GM23248 (cell line): ENCODE measurements at regions not wholly inside any gene's neighbourhood (a gene's known extent, or its start where the extent isn't known, plus 50 kb on each side); places are given as distances from the start of the nearest gene placed in this dataset.

Source experiments
- DNase-seq: peaks from one replicate; pipeline ENCODE4 v3.0.0-alpha.2; 2015
- H2AFZ ChIP-seq: fragments of 200-600 bp; sonication (generic); 2 replicates; pipeline ENCODE4 v1.6.1; 2016; ENCODE audit warnings: antibody characterized with exemption
- H3F3A ChIP-seq: fragments of 200-600 bp; sonication (generic); 2 replicates; pipeline ENCODE4 v1.6.1; 2016; ENCODE audit warnings: mild to moderate bottlenecking, antibody characterized with exemption, mixed run types; ENCODE audit not compliant: insufficient read depth
- H3K27ac ChIP-seq: fragments of 200-600 bp; sonication (generic); 2 replicates; pipeline ENCODE4 v1.5.1; 2016; ENCODE audit warnings: mild to moderate bottlenecking
- H3K27me3 ChIP-seq: fragments of 200-600 bp; sonication (generic); replicated peaks from 2 replicates; pipeline ENCODE4 v1.6.1; 2016; ENCODE audit warnings: mild to moderate bottlenecking; ENCODE audit not compliant: insufficient read depth
- H3K36me3 ChIP-seq: fragments of 200-600 bp; sonication (generic); 2 replicates; pipeline ENCODE4 v1.6.1; 2016; ENCODE audit warnings: low read depth, mild to moderate bottlenecking
- H3K4me1 ChIP-seq: fragments of 200-600 bp; sonication (generic); 2 replicates; pipeline ENCODE4 v1.6.1; 2016; ENCODE audit warnings: mild to moderate bottlenecking; ENCODE audit not compliant: insufficient read depth
- H3K4me2 ChIP-seq: fragments of 200-600 bp; sonication (generic); one replicate; pipeline ENCODE4 v1.6.1; 2016; ENCODE audit warnings: mild to moderate bottlenecking; ENCODE audit not compliant: unreplicated experiment
- H3K4me3 ChIP-seq: fragments of 200-600 bp; sonication (generic); 2 replicates; pipeline ENCODE4 v1.5.1; 2016; ENCODE audit warnings: mild to moderate bottlenecking
- H3K79me2 ChIP-seq: fragments of 200-600 bp; sonication (generic); 2 replicates; pipeline ENCODE4 v1.6.1; 2016; ENCODE audit warnings: mild to moderate bottlenecking; ENCODE audit not compliant: insufficient read depth
- H3K9ac ChIP-seq: fragments of 200-600 bp; sonication (generic); 2 replicates; pipeline ENCODE4 v1.6.1; 2016; ENCODE audit warnings: mild to moderate bottlenecking
- H3K9me2 ChIP-seq: fragments of 200-600 bp; sonication (generic); 2 replicates; pipeline ENCODE4 v1.6.1; 2016; ENCODE audit warnings: mixed run types, mild to moderate bottlenecking, moderate library complexity; ENCODE audit not compliant: insufficient read depth
- H3K9me3 ChIP-seq: fragments of 200-600 bp; sonication (generic); one replicate; pipeline ENCODE4 v1.6.1; 2017; ENCODE audit warnings: low read depth
- H4K20me1 ChIP-seq: fragments of 200-600 bp; sonication (generic); 2 replicates; pipeline ENCODE4 v1.6.0; 2016; ENCODE audit not compliant: insufficient read depth
- EZH2 ChIP-seq: fragments of 200-600 bp; sonication (generic); IDR thresholded peaks from 2 replicates; pipeline ENCODE4 v1.6.1; 2018; ENCODE audit warnings: antibody characterized with exemption, mild to moderate bottlenecking; ENCODE audit not compliant: insufficient read depth, poor library complexity, severe bottlenecking
- EZH2phosphoT487 ChIP-seq: fragments of 200-600 bp; sonication (generic); IDR thresholded peaks from 2 replicates; pipeline ENCODE4 v1.6.1; 2018; ENCODE audit warnings: antibody characterized with exemption, moderate library complexity, mild to moderate bottlenecking, low read depth; ENCODE audit not compliant: insufficient read depth
- WGBS, 2 experiments: methylation state at CpG; one replicate each; pipeline ENCODE4 v1.1.6; 2015 to 2017; ENCODE audit warnings: low lambda C conversion rate in 2 of 2, low coverage in 1 of 2; ENCODE audit errors: missing lambda C conversion rate in 2 of 2; 5-methylcytosine and 5-hydroxymethylcytosine counted together
- in situ Hi-C: fragments of 300-500 bp; cut with MboI; formaldehyde crosslinking; loops from 2 replicates; pipeline ENCODE4 v1.15.0; 2020

DNA sequence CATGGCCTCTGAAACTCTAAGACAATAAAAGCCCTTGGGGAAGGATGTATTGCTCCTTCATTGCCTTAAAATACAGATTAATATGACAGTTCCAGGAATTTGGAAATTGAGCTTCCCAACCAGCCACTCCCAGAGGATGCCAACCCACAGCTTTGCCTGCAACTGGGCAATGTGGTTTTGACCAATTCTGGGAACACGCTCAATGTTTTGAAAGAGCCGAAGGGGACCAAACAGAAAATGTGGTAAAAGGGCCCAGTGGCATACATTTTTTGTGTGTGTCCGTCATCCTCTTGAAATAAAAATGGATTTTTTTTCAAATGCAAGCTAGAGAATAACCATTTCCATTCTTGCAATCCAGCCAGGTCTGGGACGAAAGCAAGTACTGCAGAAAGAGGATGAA lies 88.3 kb upstream of the PLEKHG7 start:
- TF ChIP-seq EZH2phosphoT487, result no peak
- TF ChIP-seq EZH2, result no peak
- H3K36me3 ChIP-seq, result no peaks in the 10 kb centered on the region
- H3K4me1 ChIP-seq, result no peaks in the 10 kb centered on the region
- no peaks in the 10 kb centered on the region for H3K27me3 ChIP-seq
- H3K27ac ChIP-seq, result no peak overlapping the region
- no peaks in the 10 kb centered on the region for H3K9me2 ChIP-seq
- no peak overlapping the region for H2AFZ ChIP-seq
- no peaks in the 10 kb centered on the region for H3F3A ChIP-seq
- in situ Hi-C loops, result no loop called here
- H3K79me2 ChIP-seq, result no peaks in the 10 kb centered on the region
- no peak for DNase-seq
- no peaks in the 10 kb centered on the region for H4K20me1 ChIP-seq
- 69 to 81% methylated on average over 4 of the region's 4 CpGs for WGBS, 2 experiments
- H3K4me3 ChIP-seq, result no peak overlapping the region
- H3K4me2 ChIP-seq, result no peak overlapping the region
- no peak overlapping the region for H3K9ac ChIP-seq
- H3K9me3 ChIP-seq, result no peaks in the 10 kb centered on the region

DNA sequence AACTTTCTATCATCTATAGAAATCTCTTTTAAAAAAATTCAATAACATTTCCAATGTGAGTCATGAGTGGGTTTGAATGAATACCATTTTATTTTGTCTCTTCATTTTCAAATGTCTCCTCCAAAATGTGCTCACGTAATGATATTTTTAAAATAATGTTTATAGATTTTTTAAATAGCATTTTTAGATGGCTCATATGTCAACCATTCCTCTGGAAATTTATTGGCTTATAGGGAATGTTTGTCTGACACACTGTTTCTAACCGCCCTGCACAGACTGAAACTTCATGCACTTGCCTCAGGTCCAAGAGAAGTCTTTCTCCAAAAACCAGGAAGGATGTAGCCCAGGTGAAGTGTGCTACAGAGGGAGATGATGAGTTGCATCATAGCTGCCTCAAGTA lies 88.8 kb upstream of the PLEKHG7 start:
- in situ Hi-C loops, result no loop called here
- no peak for DNase-seq
- Histone ChIP-seq H3K27me3 (no peaks in the 10 kb centered on the region), H3K4me2 (no peak overlapping the region), H3K27ac (no peak overlapping the region), H3K9ac (no peak overlapping the region), H3K9me2 (no peaks in the 10 kb centered on the region), H3K4me3 (no peak overlapping the region), H3K4me1 (no peaks in the 10 kb centered on the region), H2AFZ (no peak overlapping the region), H3K79me2 (no peaks in the 10 kb centered on the region), H3K9me3 (no peaks in the 10 kb centered on the region), H4K20me1 (no peaks in the 10 kb centered on the region), H3K36me3 (no peaks in the 10 kb centered on the region), H3F3A (no peaks in the 10 kb centered on the region)
- WGBS, 2 experiments, result 77 to 89% methylated on average over 2 of the region's 2 CpGs
- TF ChIP-seq EZH2 (no peak), EZH2phosphoT487 (no peak)

DNA sequence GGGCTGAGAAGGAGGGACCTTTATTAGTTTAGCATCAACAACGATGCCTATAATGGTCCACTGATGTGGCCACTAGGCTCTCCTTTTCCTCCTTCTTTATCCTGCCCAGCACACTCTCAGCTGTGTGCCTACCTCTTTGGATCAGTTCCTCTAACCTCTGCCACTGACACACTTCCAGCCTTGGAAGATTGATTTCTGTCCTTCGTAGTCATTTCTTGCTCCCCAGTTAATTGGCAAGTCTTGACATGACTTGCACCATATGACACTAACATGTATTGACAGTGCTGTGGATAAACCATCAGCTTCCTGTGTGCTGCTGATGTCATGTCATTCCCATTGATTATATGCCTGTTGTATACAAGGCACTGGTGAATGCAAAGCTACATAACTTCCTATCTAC lies 90.2 kb upstream of the PLEKHG7 start:
- 77 to 89% methylated on average over 2 of the region's 2 CpGs for WGBS, 2 experiments
- no peak overlapping the region for H3K27ac ChIP-seq

DNA sequence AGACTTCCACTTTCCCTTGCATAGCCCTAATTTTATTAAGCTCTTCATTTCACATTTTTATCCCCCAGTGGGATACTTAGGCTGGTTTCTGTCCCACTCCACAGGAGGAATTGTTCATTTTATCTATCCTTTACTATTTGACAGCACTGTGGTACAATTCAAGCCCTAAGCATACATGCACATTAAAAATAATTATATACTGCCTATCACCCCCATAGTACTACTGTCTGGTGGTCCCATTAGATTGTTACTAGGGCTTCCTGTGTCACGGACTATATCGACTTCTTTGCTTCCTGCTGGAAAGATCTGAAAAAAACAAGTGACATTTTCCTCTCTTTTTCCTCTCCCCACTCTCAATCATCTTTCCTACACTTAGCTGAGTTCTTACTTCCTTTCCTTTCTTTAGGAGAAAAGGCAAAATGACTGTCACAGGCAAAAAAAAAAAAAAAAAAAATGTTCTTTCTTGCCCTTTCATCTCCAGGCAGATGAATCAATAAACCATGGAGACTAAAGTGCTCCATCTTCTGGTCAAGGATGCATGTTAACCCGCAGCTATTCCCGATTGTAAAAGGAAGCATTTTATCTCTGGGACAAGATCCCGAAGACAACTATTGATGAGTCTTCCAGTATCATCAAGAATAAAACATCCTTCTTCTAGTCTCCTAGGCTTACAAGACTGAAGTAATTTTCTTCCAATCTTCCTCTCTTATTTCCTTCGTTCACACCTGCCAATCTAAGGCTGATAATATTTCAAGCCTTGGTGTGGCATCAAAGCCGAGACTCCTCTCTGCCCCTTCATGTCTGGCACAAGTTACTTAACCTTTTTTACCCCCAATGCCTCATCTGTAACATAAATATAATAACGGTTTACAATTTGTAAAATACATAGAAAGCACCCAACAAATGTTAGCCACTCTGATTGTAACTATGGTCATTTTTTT lies 94.4 kb upstream of the PLEKHG7 start:
- peaks cover 39% of the 10 kb centered on the region for H3F3A ChIP-seq
- peak overlapping the region; percentile 6 for H3K4me2 ChIP-seq
- H3K4me1 ChIP-seq, result peaks cover 54% of the 10 kb centered on the region
- no peak overlapping the region for H3K4me3 ChIP-seq
- H3K9me2 ChIP-seq, result no peaks in the 10 kb centered on the region
- H3K9me3 ChIP-seq, result no peaks in the 10 kb centered on the region
- 48% methylated on average over 8 of the region's 8 CpGs for WGBS, 2 experiments
- H3K9ac ChIP-seq, result no peak overlapping the region
- no peaks in the 10 kb centered on the region for H3K27me3 ChIP-seq
- H3K36me3 ChIP-seq, result no peaks in the 10 kb centered on the region
- in situ Hi-C loops, result no loop called here
- TF ChIP-seq EZH2 (no peak), EZH2phosphoT487 (no peak)
- no peaks in the 10 kb centered on the region for H4K20me1 ChIP-seq
- H3K79me2 ChIP-seq, result no peaks in the 10 kb centered on the region
- H3K27ac ChIP-seq, result peak overlapping the region; percentile 40
- peak overlapping the region; percentile 40 for H2AFZ ChIP-seq
- DNase-seq, result peak; percentile 72

More for the DNA sequence above, 90.2 kb upstream of the PLEKHG7 start:
- Histone ChIP-seq H3K4me3 (no peak overlapping the region), H3K4me2 (no peak overlapping the region), H3F3A (peaks cover 8% of the 10 kb centered on the region; the same call in 1 of the 2 replicates), H3K36me3 (no peaks in the 10 kb centered on the region), H3K79me2 (no peaks in the 10 kb centered on the region), H4K20me1 (no peaks in the 10 kb centered on the region), H3K9ac (no peak overlapping the region), H2AFZ (no peak overlapping the region), H3K9me2 (no peaks in the 10 kb centered on the region), H3K4me1 (peaks cover 12% of the 10 kb centered on the region), H3K27me3 (no peaks in the 10 kb centered on the region), H3K9me3 (no peaks in the 10 kb centered on the region)
- no peak for DNase-seq
- TF ChIP-seq EZH2 (no peak), EZH2phosphoT487 (no peak)
- in situ Hi-C loops, result no loop called here
